Skeletal muscle cell (primary cell): ENCODE measurements at regions not wholly inside any gene's neighbourhood (a gene's known extent, or its start where the extent isn't known, plus 50 kb on each side); places are given as distances from the start of the nearest gene placed in this dataset.
"Not testable (repeated sequence)": the region's sequence is repeated elsewhere in the genome, so short reads cannot be mapped to it uniquely, and the experiment has no call there.

ENCODE experiments used
- DNase-seq: peaks from one replicate; pipeline ENCODE4 v3.0.0-alpha.2; 2010; ENCODE audit warnings: low read depth
- H3K4me3 ChIP-seq: 2 replicates; pipeline ENCODE4 v1.5.1; 2011; ENCODE audit warnings: low read depth, mild to moderate bottlenecking, control low read depth, low read length, moderate library complexity

GRCh38 chr16:80008857-80009256, 408.3 kb upstream of the MAF start:
- no peak overlapping the region for H3K4me3 ChIP-seq
- no peak for DNase-seq

- no peak for DNase-seq
- no peak overlapping the region for H3K4me3 ChIP-seq
Measured at GRCh38 chr16:80007231-80007630, 406.7 kb upstream of the MAF start.

DNA sequence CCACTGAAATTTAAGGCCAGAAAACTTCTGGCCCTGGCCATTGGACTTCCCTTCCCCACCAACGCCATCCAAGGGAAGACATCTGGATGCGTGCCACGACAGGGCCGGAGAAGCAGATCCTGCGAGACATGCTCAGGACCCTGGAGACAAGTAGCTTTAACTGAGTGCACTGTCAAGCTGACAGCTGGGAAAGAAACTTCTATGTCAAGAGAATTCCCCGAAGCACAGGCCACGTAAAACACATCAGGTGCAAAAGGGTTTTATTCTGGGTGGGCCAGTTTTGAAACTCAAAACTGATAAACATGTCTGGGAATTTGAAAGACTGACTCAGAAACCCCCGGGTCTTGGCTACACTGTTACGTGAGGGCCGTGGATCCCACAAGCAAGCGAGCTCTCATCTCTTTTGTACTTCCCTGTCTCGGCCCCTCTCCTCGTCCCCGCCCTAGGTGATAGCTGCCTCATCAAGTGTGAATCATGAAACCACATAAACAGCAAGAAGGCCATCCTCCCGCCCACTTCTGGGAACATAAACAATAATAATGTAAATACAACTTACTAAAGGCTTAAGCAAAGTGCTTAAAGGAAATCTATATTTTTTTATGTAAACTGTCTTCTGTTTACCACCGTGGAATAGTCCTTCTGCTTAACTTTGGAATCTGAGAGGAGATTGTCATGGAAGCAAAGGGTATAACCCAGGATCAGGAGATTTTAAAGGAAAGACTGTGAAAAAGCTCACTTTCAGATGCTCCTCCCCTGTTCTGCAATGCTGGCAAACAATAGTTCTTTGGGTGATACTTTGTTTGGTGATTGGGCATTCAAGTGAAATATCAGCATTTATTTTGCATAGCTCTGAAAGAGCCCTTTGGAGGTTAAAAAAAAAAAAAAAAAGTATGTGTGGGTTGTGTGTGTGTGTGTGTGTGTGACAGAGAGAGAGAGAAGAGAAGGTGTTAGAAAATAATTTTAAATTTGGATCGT, 406.0 kb upstream of the MAF start:
- no peak for DNase-seq
- no peak overlapping the region for H3K4me3 ChIP-seq

GRCh38 chr16:80004113-80004512, 403.6 kb upstream of the MAF start:
- H3K4me3 ChIP-seq, result no peak overlapping the region

GRCh38 chr16:80002261-80002660, 401.7 kb upstream of the MAF start:
- H3K4me3 ChIP-seq, result no peak overlapping the region
- no peak for DNase-seq

More at GRCh38 chr16:80004113-80004512, 403.6 kb upstream of the MAF start:
- no peak for DNase-seq

GRCh38 chr16:79998143-79998542, 397.6 kb upstream of the MAF start:
- no peak for DNase-seq
- H3K4me3 ChIP-seq, result no peak overlapping the region

- H3K4me3 ChIP-seq, result no peak overlapping the region
- DNase-seq, result no peak
Measured at GRCh38 chr16:79997257-79997656, 396.7 kb upstream of the MAF start.

GRCh38 chr16:79996321-79996720, 395.8 kb upstream of the MAF start:
- no peak overlapping the region for H3K4me3 ChIP-seq
- DNase-seq, result no peak

DNA sequence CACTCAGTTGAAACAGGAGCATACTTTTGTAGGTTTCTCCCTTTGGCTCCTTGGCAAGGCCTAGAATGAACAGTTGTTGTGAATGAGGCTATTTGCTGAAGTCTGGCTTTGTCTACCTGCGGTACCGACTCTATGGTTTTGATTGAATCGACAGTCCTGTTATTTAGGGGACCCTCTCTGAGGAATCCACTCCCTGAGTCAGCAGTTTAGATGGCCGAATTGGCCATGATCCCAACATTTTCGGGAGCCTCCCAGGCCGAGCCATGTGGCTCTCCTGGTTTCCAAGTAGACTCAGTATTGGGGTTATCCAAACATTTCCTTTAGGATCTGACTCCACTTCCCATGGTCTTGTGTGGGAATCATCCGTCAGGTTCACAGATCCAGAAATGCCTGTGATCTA, 394.8 kb upstream of the MAF start:
- no peak overlapping the region for H3K4me3 ChIP-seq
- no peak for DNase-seq

DNA sequence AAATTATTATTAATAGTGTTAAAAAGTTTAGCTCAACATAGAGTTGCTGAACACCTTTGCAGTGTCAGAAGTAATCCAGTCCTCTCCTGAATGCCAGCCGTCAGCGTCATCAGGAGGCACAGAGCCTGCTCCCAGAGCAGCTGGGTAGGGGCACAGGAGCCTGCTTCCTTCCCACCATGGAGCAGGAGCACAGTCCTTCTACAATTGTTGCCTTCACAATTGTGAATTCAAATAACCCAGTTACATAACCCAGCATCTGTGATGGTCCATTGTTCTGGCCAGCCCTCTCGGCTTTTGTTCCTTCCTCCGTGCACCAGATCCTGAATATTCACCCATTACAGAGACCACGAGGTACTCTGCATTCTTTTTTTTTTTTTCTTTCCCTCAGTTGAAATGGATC, 393.9 kb upstream of the MAF start:
- no peak overlapping the region for H3K4me3 ChIP-seq
- DNase-seq, result no peak

GRCh38 chr16:79993629-79994209, 393.2 kb upstream of the MAF start:
- DNase-seq, result no peak
- no peak overlapping the region for H3K4me3 ChIP-seq

- H3K4me3 ChIP-seq, result no peak overlapping the region
- no peak for DNase-seq
Measured at GRCh38 chr16:79991969-79992368, 391.4 kb upstream of the MAF start.

- no peak overlapping the region for H3K4me3 ChIP-seq
- DNase-seq, result no peak
Measured at GRCh38 chr16:79988721-79989220, 388.2 kb upstream of the MAF start.

GRCh38 chr16:79988089-79988488, 387.6 kb upstream of the MAF start:
- DNase-seq, result no peak
- no peak overlapping the region for H3K4me3 ChIP-seq

DNA sequence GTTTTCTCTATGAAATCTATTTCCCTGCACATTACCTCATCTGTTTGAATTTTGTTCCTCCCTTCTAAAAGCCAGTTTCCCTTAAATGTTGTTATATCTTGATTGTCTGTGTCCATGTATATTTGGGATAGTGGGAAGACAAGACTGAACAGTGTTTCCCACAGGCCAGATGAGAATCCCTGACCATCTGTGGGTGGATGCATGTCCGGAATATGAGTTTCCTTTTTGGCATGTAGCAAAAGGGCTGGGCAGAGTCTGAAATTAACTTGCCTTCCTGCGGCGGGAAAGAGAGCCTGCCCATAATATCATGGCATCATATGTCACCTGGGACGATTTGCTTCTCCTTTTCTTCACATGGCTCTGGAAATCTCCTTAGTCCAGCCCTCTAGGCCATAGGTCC, 385.8 kb upstream of the MAF start:
- DNase-seq, result no peak
- no peak overlapping the region for H3K4me3 ChIP-seq

DNA sequence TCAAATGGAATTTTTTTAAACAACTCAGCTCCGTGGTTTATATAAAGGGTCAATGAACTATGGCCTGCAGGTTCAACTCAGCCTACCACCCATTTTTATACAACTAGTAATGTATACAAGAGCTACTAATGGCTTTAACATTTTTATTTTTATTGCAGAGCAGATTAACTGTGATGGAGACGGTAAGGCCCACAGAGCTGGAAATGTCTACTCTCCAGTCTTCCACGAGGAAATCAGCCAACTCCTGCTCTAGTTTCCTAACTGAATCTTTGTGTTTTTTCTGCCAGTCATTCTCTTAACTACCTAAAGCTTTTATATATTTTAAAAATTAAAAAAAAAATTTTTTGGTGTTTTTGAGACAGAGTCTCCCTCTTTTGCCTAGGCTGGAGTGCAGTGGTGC, 385.1 kb upstream of the MAF start:
- H3K4me3 ChIP-seq, result no peak overlapping the region
- DNase-seq, result no peak

DNA sequence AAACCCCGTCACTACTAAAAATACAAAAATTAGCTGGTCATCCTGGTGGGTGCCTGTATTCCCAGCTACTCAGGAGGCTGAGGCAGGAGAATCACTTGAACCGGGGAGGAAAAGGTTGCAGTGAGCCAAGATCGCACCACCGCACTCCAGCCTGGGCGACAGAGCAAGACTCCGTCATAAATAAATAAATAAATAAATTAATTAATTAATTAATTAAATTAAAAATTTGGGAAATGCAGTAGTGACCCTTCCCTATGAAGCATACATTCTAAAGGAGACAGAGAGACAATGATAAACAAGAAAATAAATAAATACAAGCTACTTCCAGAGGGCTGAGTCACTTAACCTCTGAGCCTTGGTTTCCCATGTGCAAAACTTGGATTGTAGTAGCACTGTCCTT, 383.6 kb upstream of the MAF start:
- H3K4me3 ChIP-seq, DNase-seq: not testable (repeated sequence)

DNA sequence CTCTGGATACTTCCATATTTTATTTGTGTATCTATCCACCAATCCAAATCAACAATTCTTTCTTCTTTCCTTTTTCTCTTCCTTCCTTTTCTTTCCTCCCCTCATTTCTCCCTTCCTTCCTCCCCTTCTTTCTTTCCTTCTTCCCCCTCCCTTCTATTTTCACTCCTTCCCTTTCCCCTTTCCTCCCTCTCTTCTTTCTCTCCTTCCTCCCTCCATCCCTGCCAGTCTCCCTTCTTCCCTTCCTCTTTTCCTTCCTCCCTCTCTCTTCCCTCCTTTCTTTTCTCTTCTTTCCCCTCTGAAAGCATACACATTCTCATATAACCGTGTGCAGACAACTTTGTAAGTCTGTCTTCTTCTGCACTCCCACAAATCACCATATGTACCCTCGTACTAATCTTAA, 382.3 kb upstream of the MAF start:
- DNase-seq, result no peak
- H3K4me3 ChIP-seq, result no peak overlapping the region

- H3K4me3 ChIP-seq, result no peak overlapping the region
- DNase-seq, result no peak
Measured at GRCh38 chr16:79982361-79982760, 381.8 kb upstream of the MAF start.

GRCh38 chr16:79981814-79982213, 381.3 kb upstream of the MAF start:
- no peak overlapping the region for H3K4me3 ChIP-seq
- no peak for DNase-seq
